ENCODE measurements at regions not wholly inside any gene's neighbourhood (a gene's known extent, or its start where the extent isn't known, plus 50 kb on each side); places are given as distances from the start of the nearest gene placed in this dataset.
A peak's percentile ranks its signal among the peaks of the same experiment; 100 is the strongest.

GRCh38 chr2:217738061-217738460 lies 264.7 kb downstream of the TNS1 start:
- Mint-ChIP-seq H3K4me1 (ENCODE audit: low read depth) (peaks cover 10% of the 10 kb centered on the region), H3K9me3 (no peaks in the 10 kb centered on the region), H3K36me3 (ENCODE audit: low read depth) (peaks cover 10% of the 10 kb centered on the region; the same call in 1 of the 2 replicates), H3K27ac (no peak overlapping the region), H3K4me3 (no peak overlapping the region), H3K27me3 (ENCODE audit: insufficient read depth) (peaks cover 3% of the 10 kb centered on the region; the same call in 1 of the 2 replicates)
- no peak for DNase-seq
- TF ChIP-seq CTCF (IDR thresholded peaks at IDR 0.05), result no peak

DNA sequence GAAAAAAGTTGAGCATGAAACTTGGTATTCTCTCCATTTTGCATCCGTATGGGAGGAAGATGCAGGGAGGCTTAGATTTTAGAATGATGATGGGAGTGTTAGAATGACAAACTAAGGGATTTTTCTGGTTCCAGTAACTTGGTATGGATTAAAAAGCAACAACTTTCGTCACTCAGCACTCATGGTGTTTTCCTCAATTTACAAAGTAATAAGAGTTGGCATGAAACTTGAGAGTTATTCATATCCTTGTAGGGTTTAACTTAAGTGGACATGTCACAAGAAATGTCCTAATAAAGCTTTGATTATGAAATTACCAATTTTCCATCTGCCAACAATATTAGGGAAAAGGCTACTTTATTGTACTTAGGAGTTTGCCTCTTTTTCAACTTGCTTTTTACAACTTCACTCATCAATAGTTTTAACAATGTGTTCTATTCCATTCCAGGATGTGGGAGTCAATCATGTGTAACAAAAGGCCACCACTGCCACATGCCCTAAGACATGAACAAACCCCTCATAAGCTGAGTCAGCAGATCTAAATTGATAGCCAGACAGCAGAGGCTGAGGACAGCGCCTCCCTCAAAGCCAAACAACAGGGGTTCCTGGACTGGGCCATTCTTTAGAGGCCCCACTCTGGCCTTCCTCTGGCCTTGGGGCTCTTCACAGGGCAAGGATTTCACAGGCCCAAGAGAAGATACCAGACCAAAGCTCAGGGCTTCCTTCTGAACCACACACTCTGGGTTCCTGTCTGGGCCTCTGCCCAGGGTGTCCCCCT lies 265.8 kb downstream of the TNS1 start:
- no peak overlapping the region for H3K4me3 Mint-ChIP-seq
- no peaks in the 10 kb centered on the region for H3K9me3 Mint-ChIP-seq
- no peak for TF ChIP-seq CTCF (IDR thresholded peaks at IDR 0.05)
- DNase-seq, result no peak
- H3K4me1 Mint-ChIP-seq (ENCODE audit: low read depth), result peaks cover 21% of the 10 kb centered on the region
- H3K27ac Mint-ChIP-seq, result no peak overlapping the region
- peaks cover 3% of the 10 kb centered on the region; the same call in 1 of the 2 replicates for H3K27me3 Mint-ChIP-seq (ENCODE audit: insufficient read depth)
- H3K36me3 Mint-ChIP-seq (ENCODE audit: low read depth), result peaks cover 10% of the 10 kb centered on the region; the same call in 1 of the 2 replicates

DNA sequence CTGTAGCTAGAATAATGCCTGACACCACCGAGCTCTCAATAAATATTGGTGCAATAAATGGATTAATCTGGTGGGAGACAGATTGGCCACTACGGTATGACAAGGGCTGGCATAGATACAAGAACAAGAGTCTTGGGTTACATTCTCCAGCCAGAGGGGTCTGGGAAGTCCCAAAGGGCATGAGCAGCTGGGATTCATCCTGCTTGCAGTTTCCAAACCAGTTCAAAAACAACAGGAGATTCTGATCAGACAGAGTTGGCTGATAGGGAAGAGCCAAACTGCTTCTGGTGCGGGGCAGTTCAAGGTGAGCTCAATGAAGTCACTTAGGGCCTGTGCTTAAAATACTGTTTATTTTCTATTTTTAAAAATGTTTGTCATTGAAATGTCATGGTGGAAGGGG lies 266.9 kb downstream of the TNS1 start:
- Mint-ChIP-seq H3K27ac (no peak overlapping the region), H3K36me3 (ENCODE audit: low read depth) (peaks cover 10% of the 10 kb centered on the region; the same call in 1 of the 2 replicates), H3K4me1 (ENCODE audit: low read depth) (peaks cover 26% of the 10 kb centered on the region), H3K27me3 (ENCODE audit: insufficient read depth) (peaks cover 3% of the 10 kb centered on the region; the same call in 1 of the 2 replicates), H3K9me3 (no peaks in the 10 kb centered on the region), H3K4me3 (no peak overlapping the region)
- no peak for DNase-seq
- TF ChIP-seq CTCF (IDR thresholded peaks at IDR 0.05), result no peak

DNA sequence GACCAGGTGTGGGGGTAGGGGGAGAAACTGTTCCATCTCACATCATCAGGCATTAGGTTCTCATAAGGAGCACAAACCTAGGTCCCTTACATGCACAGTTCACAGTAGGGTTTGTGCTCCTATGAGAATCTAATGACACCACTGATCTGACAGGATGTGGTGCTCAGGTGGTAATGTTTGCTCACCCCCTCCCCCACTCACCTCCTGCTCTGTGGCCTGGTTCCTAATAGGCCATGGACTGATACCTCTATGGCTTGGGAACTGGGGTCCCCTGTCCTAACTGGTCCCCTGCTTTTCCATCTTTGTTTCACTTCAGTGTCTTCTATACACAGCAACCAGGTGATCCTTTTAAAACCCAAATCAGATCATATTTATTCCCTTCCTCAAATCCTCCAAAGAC lies 267.8 kb downstream of the TNS1 start:
- peaks cover 3% of the 10 kb centered on the region; the same call in 1 of the 2 replicates for H3K27me3 Mint-ChIP-seq (ENCODE audit: insufficient read depth)
- peaks cover 10% of the 10 kb centered on the region; the same call in 1 of the 2 replicates for H3K36me3 Mint-ChIP-seq (ENCODE audit: low read depth)
- no peak overlapping the region for H3K4me3 Mint-ChIP-seq
- H3K4me1 Mint-ChIP-seq (ENCODE audit: low read depth), result peaks cover 26% of the 10 kb centered on the region
- no peak for DNase-seq
- TF ChIP-seq CTCF (IDR thresholded peaks at IDR 0.05), result no peak
- H3K9me3 Mint-ChIP-seq, result no peaks in the 10 kb centered on the region
- H3K27ac Mint-ChIP-seq, result no peak overlapping the region

DNA sequence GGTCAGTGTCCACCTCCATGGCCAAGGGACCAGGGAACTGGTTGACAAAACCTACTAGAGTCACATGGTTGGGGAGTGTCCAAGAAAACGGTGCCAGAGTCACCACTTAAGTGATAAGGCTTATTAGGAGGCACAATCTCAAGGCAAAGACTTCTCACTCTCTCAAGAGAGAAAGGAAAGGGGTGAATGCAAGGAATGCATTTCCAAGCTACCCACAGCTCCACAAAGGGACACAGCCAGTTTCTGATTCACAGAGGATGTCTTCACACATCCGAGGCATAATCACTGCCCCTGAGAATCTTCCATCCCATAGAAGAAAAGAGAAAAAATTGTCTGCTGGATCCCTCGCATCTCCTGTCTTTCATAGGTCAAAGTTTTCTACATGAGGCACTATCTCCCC lies 269.3 kb downstream of the TNS1 start:
- H3K36me3 Mint-ChIP-seq (ENCODE audit: low read depth), result peaks cover 10% of the 10 kb centered on the region; the same call in 1 of the 2 replicates
- H3K27ac Mint-ChIP-seq, result peak overlapping the region; percentile 76
- peak; percentile 16 for DNase-seq
- no peaks in the 10 kb centered on the region for H3K9me3 Mint-ChIP-seq
- H3K27me3 Mint-ChIP-seq (ENCODE audit: insufficient read depth), result peaks cover 3% of the 10 kb centered on the region; the same call in 1 of the 2 replicates
- TF ChIP-seq CTCF (IDR thresholded peaks at IDR 0.05), result no peak
- H3K4me1 Mint-ChIP-seq (ENCODE audit: low read depth), result peaks cover 34% of the 10 kb centered on the region
- peak overlapping the region; percentile 64 for H3K4me3 Mint-ChIP-seq

Data from HFFc6 (cell line).